GM19395 (cell line): ENCODE measurements at regions not wholly inside any gene's neighbourhood (a gene's known extent, or its start where the extent isn't known, plus 50 kb on each side); places are given as distances from the start of the nearest gene placed in this dataset.
"Not testable (repeated sequence)": the region's sequence is repeated elsewhere in the genome, so short reads cannot be mapped to it uniquely, and the experiment has no call there.

Experiments
- ATAC-seq: cut with Tn5 transposase; IDR thresholded peaks from one replicate; pipeline ENCODE4 v1.9.1; 2021; ENCODE audit warnings: mild to moderate bottlenecking, moderate library complexity; ENCODE audit not compliant: unreplicated experiment

- ATAC-seq = not testable (repeated sequence)
Observed at GRCh38 chr3:164003016-164003415, 1075.3 kb downstream of the SI start.

- no peak for ATAC-seq
Observed at GRCh38 chr3:163983940-163984339, 1094.4 kb downstream of the SI start.

GRCh38 chr3:163971861-163972260 is 1106.4 kb downstream of the SI start:
- no peak for ATAC-seq

- no peak for ATAC-seq
Observed at GRCh38 chr3:163957072-163957471, 1121.2 kb downstream of the SI start.

- no peak for ATAC-seq
Observed at GRCh38 chr3:163953526-163953925, 1124.8 kb downstream of the SI start.

GRCh38 chr3:163952499-163952898 is 1125.8 kb downstream of the SI start:
- ATAC-seq = no peak

- ATAC-seq = no peak
Observed at GRCh38 chr3:163951397-163951987, 1126.8 kb downstream of the SI start.

- ATAC-seq = no peak
Observed at GRCh38 chr3:163946785-163947184, 1131.5 kb downstream of the SI start.

- ATAC-seq = no peak
Observed at GRCh38 chr3:163943664-163944063, 1134.6 kb downstream of the SI start.

GRCh38 chr3:163939926-163940325 is 1138.4 kb downstream of the SI start:
- ATAC-seq = no peak

GRCh38 chr3:163936543-163936942 is 1141.8 kb downstream of the SI start:
- no peak for ATAC-seq

GRCh38 chr3:163935411-163935810 is 1142.9 kb downstream of the SI start:
- ATAC-seq = no peak

- no peak for ATAC-seq
Observed at GRCh38 chr3:163929069-163929652, 1149.1 kb downstream of the SI start.

GRCh38 chr3:163927521-163927920 is 1150.8 kb downstream of the SI start:
- no peak for ATAC-seq

GRCh38 chr3:163924600-163924999 is 1153.7 kb downstream of the SI start:
- no peak for ATAC-seq

- no peak for ATAC-seq
Observed at GRCh38 chr3:163919154-163919553, 1159.1 kb downstream of the SI start.

GRCh38 chr3:163916596-163917560 is 1161.4 kb downstream of the SI start:
- no peak for ATAC-seq

GRCh38 chr3:163915280-163915679 is 1163.0 kb downstream of the SI start:
- no peak for ATAC-seq

GRCh38 chr3:163914567-163914966 is 1163.7 kb downstream of the SI start:
- no peak for ATAC-seq

- no peak for ATAC-seq
Observed at GRCh38 chr3:163891771-163892170, 1186.5 kb downstream of the SI start.

- ATAC-seq = no peak
Observed at GRCh38 chr3:163890661-163891060, 1187.6 kb downstream of the SI start.

GRCh38 chr3:163879172-163879571 is 1199.1 kb downstream of the SI start:
- ATAC-seq = no peak
